MM.1S (cell line): ENCODE measurements at regions not wholly inside any gene's neighbourhood (a gene's known extent, or its start where the extent isn't known, plus 50 kb on each side); places are given as distances from the start of the nearest gene placed in this dataset.

Experiments
- CTCF ChIP-seq: fragments of 300-600 bp; sonication (generic); IDR thresholded peaks from 2 replicates; pipeline ENCODE4 v1.5.1; 2016; ENCODE audit warnings: antibody characterized with exemption, low read length, mixed read lengths
- EZH2 ChIP-seq: fragments of 300-600 bp; sonication (generic); optimal IDR thresholded peaks from 2 replicates; pipeline ENCODE3; 2017; ENCODE audit warnings: low read depth, mild to moderate bottlenecking, antibody characterized with exemption, low read length, mixed read lengths
- EZH2phosphoT487 ChIP-seq: fragments of 300-600 bp; sonication (generic); IDR thresholded peaks from 2 replicates; pipeline ENCODE4 v1.6.1; 2018; ENCODE audit warnings: antibody characterized with exemption, low read length

DNA sequence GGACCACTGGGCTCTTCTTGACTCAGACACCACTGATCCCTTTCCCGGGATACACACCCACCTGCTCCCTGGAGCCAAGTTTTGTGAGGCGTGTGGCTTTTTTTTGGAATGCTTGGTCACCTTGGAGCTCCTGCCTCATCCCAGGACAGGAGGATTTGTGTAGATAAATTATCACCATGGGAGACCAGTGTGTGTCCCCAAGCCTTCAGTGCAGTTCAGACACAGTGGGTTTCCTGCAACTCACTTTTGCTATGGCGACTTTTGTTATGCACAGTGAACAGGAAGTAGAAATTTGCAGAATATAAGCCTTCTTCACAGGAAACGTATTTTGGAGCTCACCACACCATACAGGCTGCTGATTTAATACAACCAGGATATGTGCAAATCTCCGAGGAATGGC, 357.4 kb downstream of the PAX1 start:
- TF ChIP-seq CTCF (no peak), EZH2phosphoT487 (no peak), EZH2 (no peak)
